HepG2 (cell line): ENCODE measurements at regions not wholly inside any gene's neighbourhood (a gene's known extent, or its start where the extent isn't known, plus 50 kb on each side); places are given as distances from the start of the nearest gene placed in this dataset.

Source experiments
- BORCS8-MEF2B ChIP-seq: sonication (generic); formaldehyde crosslinking; IDR thresholded peaks from 2 replicates; pipeline ENCODE4 v1.8.0; 2022; ENCODE audit warnings: mild to moderate bottlenecking, missing genetic modification reagents
- EED ChIP-seq: sonication (generic); formaldehyde crosslinking; IDR thresholded peaks from 2 replicates; pipeline ENCODE4 v1.5.0; 2020; ENCODE audit warnings: mild to moderate bottlenecking, missing genetic modification reagents
- FOXA3 ChIP-seq: IDR thresholded peaks from 2 replicates; pipeline ENCODE4 v1.6.1; 2016; ENCODE audit warnings: missing genetic modification reagents, missing compliant biosample characterization
- HIC2 ChIP-seq: sonication (generic); formaldehyde crosslinking; IDR thresholded peaks from 2 replicates; pipeline ENCODE4 v1.9.0; 2022; ENCODE audit warnings: low read depth, missing genetic modification reagents
- IRF2 ChIP-seq: IDR thresholded peaks from 2 replicates; pipeline ENCODE4 v1.6.1; 2018; ENCODE audit warnings: missing genetic modification reagents, missing compliant biosample characterization
- KAT2B ChIP-seq: fragments of 150-350 bp; IDR thresholded peaks from 2 replicates; pipeline ENCODE4 v1.6.1; 2014; ENCODE audit warnings: low read depth, low read length, borderline replicate concordance
- NCOA2 ChIP-seq: sonication (generic); formaldehyde crosslinking; IDR thresholded peaks from 2 replicates; pipeline ENCODE4 v1.8.0; 2022; ENCODE audit warnings: inconsistent platforms
- NFRKB ChIP-seq: fragments of 450-650 bp; IDR thresholded peaks from 2 replicates; pipeline ENCODE4 v1.6.1; 2017
- RARG ChIP-seq: sonication (generic); formaldehyde crosslinking; IDR thresholded peaks from 2 replicates; pipeline ENCODE4 v1.4.0; 2020; ENCODE audit warnings: low read depth, mild to moderate bottlenecking, missing genetic modification reagents
- RBM22 ChIP-seq: fragments of 200-400 bp; formaldehyde crosslinking; optimal IDR thresholded peaks from 2 replicates; pipeline ENCODE3; 2017; ENCODE audit warnings: mild to moderate bottlenecking, low read length, moderate library complexity
- RBM39 ChIP-seq: fragments of 200-400 bp; formaldehyde crosslinking; IDR thresholded peaks from one replicate; pipeline ENCODE4 v1.6.1; 2018; ENCODE audit warnings: antibody characterized with exemption, mild to moderate bottlenecking, low read depth, low read length; ENCODE audit not compliant: poor library complexity, severe bottlenecking
- SOX6 ChIP-seq, 2 experiments: fragments of 450-650 bp in 1 of 2; sonication (generic) in 1 of 2; formaldehyde crosslinking in 1 of 2; IDR thresholded peaks; 2 replicates each; pipeline versions ENCODE4 v1.4.0 to v1.6.1; 2017 to 2020; ENCODE audit warnings: antibody characterized with exemption in 1 of 2, mild to moderate bottlenecking in 1 of 2, missing genetic modification reagents in 1 of 2
- ZBTB38 ChIP-seq: sonication (generic); formaldehyde crosslinking; IDR thresholded peaks from 2 replicates; pipeline ENCODE4 v1.5.1; 2020; ENCODE audit warnings: mild to moderate bottlenecking, missing genetic modification reagents
- ZFX ChIP-seq: sonication (generic); formaldehyde crosslinking; IDR thresholded peaks from 2 replicates; pipeline ENCODE4 v1.4.0; 2020; ENCODE audit warnings: mild to moderate bottlenecking, low read depth, missing genetic modification reagents, moderate library complexity
- ZNF205 ChIP-seq: IDR thresholded peaks from 2 replicates; pipeline ENCODE4 v1.6.1; 2018; ENCODE audit warnings: missing biosample characterization, missing genetic modification reagents
- ZNF367 ChIP-seq: sonication (generic); formaldehyde crosslinking; IDR thresholded peaks from 2 replicates; pipeline ENCODE4 v1.4.0; 2020; ENCODE audit warnings: missing genetic modification reagents, borderline replicate concordance
- ZNF468 ChIP-seq: sonication (generic); formaldehyde crosslinking; IDR thresholded peaks from 2 replicates; pipeline ENCODE4 v1.8.0; 2022; ENCODE audit warnings: mild to moderate bottlenecking, moderate library complexity, missing genetic modification reagents
- ZNF530 ChIP-seq: sonication (generic); formaldehyde crosslinking; IDR thresholded peaks from 2 replicates; pipeline ENCODE4 v1.5.0; 2020; ENCODE audit warnings: low read depth, mild to moderate bottlenecking, missing genetic modification reagents
- ZNF674 ChIP-seq: sonication (generic); formaldehyde crosslinking; IDR thresholded peaks from 2 replicates; pipeline ENCODE4 v1.5.0; 2020; ENCODE audit warnings: low read depth, mild to moderate bottlenecking, missing genetic modification reagents
- ZNF766 ChIP-seq: sonication (generic); formaldehyde crosslinking; IDR thresholded peaks from 2 replicates; pipeline ENCODE4 v1.5.0; 2020; ENCODE audit warnings: missing genetic modification reagents, borderline replicate concordance
- ZSCAN22 ChIP-seq: sonication (generic); formaldehyde crosslinking; IDR thresholded peaks from 2 replicates; pipeline ENCODE4 v1.4.0; 2020; ENCODE audit warnings: mild to moderate bottlenecking, missing genetic modification reagents
- TF ChIP-seq, protein P1 (sequence below): sonication (generic); formaldehyde crosslinking; IDR thresholded peaks from 2 replicates; pipeline ENCODE4 v1.8.0; 2022; ENCODE audit warnings: missing genetic modification reagents, mild to moderate bottlenecking, inconsistent platforms, borderline replicate concordance
- TF ChIP-seq, protein P2 (sequence below): sonication (generic); formaldehyde crosslinking; IDR thresholded peaks from 2 replicates; pipeline ENCODE4 v1.5.1; 2020; ENCODE audit warnings: missing genetic modification reagents, mild to moderate bottlenecking, borderline replicate concordance
- TF ChIP-seq, protein P3 (sequence below): sonication (generic); formaldehyde crosslinking; IDR thresholded peaks from 2 replicates; pipeline ENCODE4 v1.5.0; 2020; ENCODE audit warnings: missing genetic modification reagents

GRCh38 chr20:53878262-53879047 is 191.9 kb downstream of the BCAS1 start (continued):
- TF ChIP-seq SOX6 (IDR thresholded peaks at IDR 0.05) = no peak
- TF ChIP-seq SOX6 (CRISPR knock-in tag; IDR thresholded peaks at IDR 0.05) = peak; percentile 54
- no peak for TF ChIP-seq ZNF367 (CRISPR knock-in tag)
- no peak for TF ChIP-seq KAT2B
- TF ChIP-seq ZFX (CRISPR knock-in tag) = no peak
- no peak; the same call in 1 of the 2 replicates for TF ChIP-seq ZSCAN22 (CRISPR knock-in tag)
- TF ChIP-seq HIC2 = no peak
- no peak for TF ChIP-seq RBM22
- no peak for TF ChIP-seq NFRKB
- TF ChIP-seq, protein P1, sequence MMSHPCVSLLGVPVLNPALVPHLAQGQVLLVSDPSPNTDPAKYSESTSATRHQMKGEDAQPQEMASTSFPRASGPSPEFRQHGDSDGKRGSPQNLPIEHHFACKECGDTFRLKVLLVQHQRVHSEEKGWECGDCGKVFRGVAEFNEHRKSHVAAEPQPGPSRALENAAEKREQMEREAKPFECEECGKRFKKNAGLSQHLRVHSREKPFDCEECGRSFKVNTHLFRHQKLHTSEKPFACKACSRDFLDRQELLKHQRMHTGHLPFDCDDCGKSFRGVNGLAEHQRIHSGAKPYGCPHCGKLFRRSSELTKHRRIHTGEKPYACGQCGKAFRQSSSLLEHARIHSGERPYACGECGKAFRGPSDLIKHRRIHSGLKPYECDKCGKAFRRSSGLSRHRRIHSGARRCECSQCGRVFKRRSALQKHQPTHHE (CRISPR knock-in tag) = no peak
- no peak for TF ChIP-seq NCOA2 (CRISPR knock-in tag)
- no peak for TF ChIP-seq RARG (CRISPR knock-in tag)
- no peak for TF ChIP-seq ZNF766 (CRISPR knock-in tag)
- TF ChIP-seq BORCS8-MEF2B (CRISPR knock-in tag) = no peak
- no peak for TF ChIP-seq ZNF674 (CRISPR knock-in tag)
- no peak for TF ChIP-seq ZNF205
- TF ChIP-seq, protein P2, sequence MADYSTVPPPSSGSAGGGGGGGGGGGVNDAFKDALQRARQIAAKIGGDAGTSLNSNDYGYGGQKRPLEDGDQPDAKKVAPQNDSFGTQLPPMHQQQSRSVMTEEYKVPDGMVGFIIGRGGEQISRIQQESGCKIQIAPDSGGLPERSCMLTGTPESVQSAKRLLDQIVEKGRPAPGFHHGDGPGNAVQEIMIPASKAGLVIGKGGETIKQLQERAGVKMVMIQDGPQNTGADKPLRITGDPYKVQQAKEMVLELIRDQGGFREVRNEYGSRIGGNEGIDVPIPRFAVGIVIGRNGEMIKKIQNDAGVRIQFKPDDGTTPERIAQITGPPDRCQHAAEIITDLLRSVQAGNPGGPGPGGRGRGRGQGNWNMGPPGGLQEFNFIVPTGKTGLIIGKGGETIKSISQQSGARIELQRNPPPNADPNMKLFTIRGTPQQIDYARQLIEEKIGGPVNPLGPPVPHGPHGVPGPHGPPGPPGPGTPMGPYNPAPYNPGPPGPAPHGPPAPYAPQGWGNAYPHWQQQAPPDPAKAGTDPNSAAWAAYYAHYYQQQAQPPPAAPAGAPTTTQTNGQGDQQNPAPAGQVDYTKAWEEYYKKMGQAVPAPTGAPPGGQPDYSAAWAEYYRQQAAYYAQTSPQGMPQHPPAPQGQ (CRISPR knock-in tag) = no peak
- TF ChIP-seq, protein P3, sequence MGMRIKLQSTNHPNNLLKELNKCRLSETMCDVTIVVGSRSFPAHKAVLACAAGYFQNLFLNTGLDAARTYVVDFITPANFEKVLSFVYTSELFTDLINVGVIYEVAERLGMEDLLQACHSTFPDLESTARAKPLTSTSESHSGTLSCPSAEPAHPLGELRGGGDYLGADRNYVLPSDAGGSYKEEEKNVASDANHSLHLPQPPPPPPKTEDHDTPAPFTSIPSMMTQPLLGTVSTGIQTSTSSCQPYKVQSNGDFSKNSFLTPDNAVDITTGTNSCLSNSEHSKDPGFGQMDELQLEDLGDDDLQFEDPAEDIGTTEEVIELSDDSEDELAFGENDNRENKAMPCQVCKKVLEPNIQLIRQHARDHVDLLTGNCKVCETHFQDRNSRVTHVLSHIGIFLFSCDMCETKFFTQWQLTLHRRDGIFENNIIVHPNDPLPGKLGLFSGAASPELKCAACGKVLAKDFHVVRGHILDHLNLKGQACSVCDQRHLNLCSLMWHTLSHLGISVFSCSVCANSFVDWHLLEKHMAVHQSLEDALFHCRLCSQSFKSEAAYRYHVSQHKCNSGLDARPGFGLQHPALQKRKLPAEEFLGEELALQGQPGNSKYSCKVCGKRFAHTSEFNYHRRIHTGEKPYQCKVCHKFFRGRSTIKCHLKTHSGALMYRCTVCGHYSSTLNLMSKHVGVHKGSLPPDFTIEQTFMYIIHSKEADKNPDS = no peak
- peak; percentile 78 for TF ChIP-seq FOXA3 (CRISPR knock-in tag)
- TF ChIP-seq ZBTB38 = no peak
- no peak for TF ChIP-seq IRF2
- no peak for TF ChIP-seq ZNF468
- TF ChIP-seq EED (CRISPR knock-in tag) = no peak
- no peak for TF ChIP-seq RBM39
- no peak for TF ChIP-seq ZNF530 (CRISPR knock-in tag)
